B cell (primary cell): ENCODE measurements at regions not wholly inside any gene's neighbourhood (a gene's known extent, or its start where the extent isn't known, plus 50 kb on each side); places are given as distances from the start of the nearest gene placed in this dataset.

ENCODE experiments used
- EZH2 ChIP-seq: IDR thresholded peaks from 2 replicates; pipeline ENCODE4 v1.6.1; 2012; ENCODE audit warnings: borderline replicate concordance, low read depth, mild to moderate bottlenecking, moderate library complexity, low read length; ENCODE audit not compliant: insufficient read depth, poor library complexity, severe bottlenecking
- TF ChIP-seq, protein P1 (sequence below): fragments of 200-600 bp; IDR thresholded peaks from one replicate; pipeline ENCODE4 v1.8.0; 2022; ENCODE audit warnings: antibody characterized with exemption, mild to moderate bottlenecking

DNA sequence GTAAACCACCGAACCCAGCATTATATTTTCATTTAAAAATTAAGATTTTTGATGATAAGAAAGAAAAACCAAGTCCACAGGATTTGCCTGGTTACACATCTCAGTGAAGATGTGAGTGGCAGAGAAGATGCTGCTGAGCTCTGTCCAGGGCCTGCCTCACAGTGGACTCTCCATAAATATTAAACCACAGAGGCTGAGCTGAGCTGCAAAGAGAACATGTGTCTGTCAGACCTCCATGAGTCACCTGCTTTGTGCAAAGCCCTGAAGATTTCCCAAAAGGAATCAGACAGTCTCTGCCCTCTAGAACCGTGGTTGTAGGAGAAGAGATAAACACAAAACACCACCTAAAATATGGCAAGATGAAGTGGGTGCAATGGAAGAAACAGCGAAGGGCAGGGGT, 127.2 kb upstream of the TSC22D1 start:
- TF ChIP-seq, protein P1, sequence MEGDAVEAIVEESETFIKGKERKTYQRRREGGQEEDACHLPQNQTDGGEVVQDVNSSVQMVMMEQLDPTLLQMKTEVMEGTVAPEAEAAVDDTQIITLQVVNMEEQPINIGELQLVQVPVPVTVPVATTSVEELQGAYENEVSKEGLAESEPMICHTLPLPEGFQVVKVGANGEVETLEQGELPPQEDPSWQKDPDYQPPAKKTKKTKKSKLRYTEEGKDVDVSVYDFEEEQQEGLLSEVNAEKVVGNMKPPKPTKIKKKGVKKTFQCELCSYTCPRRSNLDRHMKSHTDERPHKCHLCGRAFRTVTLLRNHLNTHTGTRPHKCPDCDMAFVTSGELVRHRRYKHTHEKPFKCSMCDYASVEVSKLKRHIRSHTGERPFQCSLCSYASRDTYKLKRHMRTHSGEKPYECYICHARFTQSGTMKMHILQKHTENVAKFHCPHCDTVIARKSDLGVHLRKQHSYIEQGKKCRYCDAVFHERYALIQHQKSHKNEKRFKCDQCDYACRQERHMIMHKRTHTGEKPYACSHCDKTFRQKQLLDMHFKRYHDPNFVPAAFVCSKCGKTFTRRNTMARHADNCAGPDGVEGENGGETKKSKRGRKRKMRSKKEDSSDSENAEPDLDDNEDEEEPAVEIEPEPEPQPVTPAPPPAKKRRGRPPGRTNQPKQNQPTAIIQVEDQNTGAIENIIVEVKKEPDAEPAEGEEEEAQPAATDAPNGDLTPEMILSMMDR: no peak
- TF ChIP-seq EZH2: no peak
